ENCODE measurements at regions not wholly inside any gene's neighbourhood (a gene's known extent, or its start where the extent isn't known, plus 50 kb on each side); places are given as distances from the start of the nearest gene placed in this dataset.

- ATAC-seq = no peak
- no peak overlapping the region for H3K27ac ChIP-seq (ENCODE audit: low read depth, low read length)
These were observed 517.2 kb upstream of the CNTNAP2 start for GRCh38 chr7:145599376-145599775.

More at GRCh38 chr7:145599376-145599775, 517.2 kb upstream of the CNTNAP2 start:
- Histone ChIP-seq H3K9me3 (ENCODE audit: control insufficient read depth in 1 of 2, insufficient read depth in 1 of 2, low read depth in 1 of 2, low read length in 2 of 2) (peaks cover 16 to 22% of the 10 kb centered on the region in 2 experiments; a peak in 2 of 4 replicates), H3K4me2 (ENCODE audit: low read length) (no peak overlapping the region), H3K27me3 (ENCODE audit: insufficient read depth, low read length) (no peaks in the 10 kb centered on the region), H3K9ac (ENCODE audit: low read length) (no peak overlapping the region), H3K4me1 (ENCODE audit: control insufficient read depth in 1 of 2, insufficient read depth in 2 of 2, low read length in 2 of 2) (no peaks in the 10 kb centered on the region), H3K9me2 (ENCODE audit: insufficient read depth) (no peaks in the 10 kb centered on the region), H3K36me3 (ENCODE audit: control insufficient read depth in 1 of 2, insufficient read depth in 2 of 2, low read length in 2 of 2) (no peaks in the 10 kb centered on the region), H4K20me1 (ENCODE audit: insufficient read depth) (no peaks in the 10 kb centered on the region), H3K79me2 (ENCODE audit: insufficient read depth, low read length) (no peaks in the 10 kb centered on the region), H3K4me3 (replicated peaks in 1 of 2; ENCODE audit: low read depth in 1 of 2, low read length in 2 of 2) (no peak overlapping the region), H2AFZ (ENCODE audit: low read depth, low read length, poor library complexity, severe bottlenecking) (no peak overlapping the region)
- RAD21 ChIA-PET (ENCODE audit: low non-redundant PET in 1 of 2, low total read pairs in 2 of 2, uncharacterized antibody in 2 of 2, unreplicated experiment in 2 of 2) = no interaction called here
- no peak for DNase-seq (ENCODE audit: low read depth, low spot score)
- CTCF ChIA-PET = no interaction called here
- no TSS peak for BruUV-seq (replicated peaks)
- TF ChIP-seq FOSL1 (IDR thresholded peaks at IDR 0.05; ENCODE audit: low read depth) (no peak), EZH2 (IDR thresholded peaks at IDR 0.05) (no peak), RAD21 (IDR thresholded peaks at IDR 0.05; ENCODE audit: low read depth) (no peak), ZBTB33 (IDR thresholded peaks at IDR 0.05; ENCODE audit: extremely low read depth, insufficient replicate concordance, low read length) (no peak), ZFX (IDR thresholded peaks at IDR 0.05) (no peak), CTCF (IDR thresholded peaks at IDR 0.05 in 2 of 3, conservative IDR thresholded peaks at IDR 0.05 in 1 of 3; ENCODE audit: borderline replicate concordance in 1 of 3, insufficient read depth in 1 of 3, low read depth in 2 of 3, low read length in 2 of 3) (no peak), ZNF274 (IDR thresholded peaks at IDR 0.05; ENCODE audit: low read depth, low read length) (no peak), REST (IDR thresholded peaks at IDR 0.05; ENCODE audit: low read depth) (no peak), TCF7L2 (IDR thresholded peaks at IDR 0.05; ENCODE audit: borderline replicate concordance, extremely low read depth, insufficient read depth, insufficient read length) (no peak), POLR2A (IDR thresholded peaks at IDR 0.05; ENCODE audit: borderline replicate concordance, extremely low read depth, insufficient read depth, insufficient read length) (no peak), EZH2phosphoT487 (IDR thresholded peaks at IDR 0.05; ENCODE audit: borderline replicate concordance) (no peak), MAX (IDR thresholded peaks at IDR 0.05) (no peak), POLR2AphosphoS5 (IDR thresholded peaks at IDR 0.05; ENCODE audit: low read depth, low read length) (no peak), JUND (IDR thresholded peaks at IDR 0.05) (no peak), YY1 (IDR thresholded peaks at IDR 0.05; ENCODE audit: extremely low read depth, insufficient replicate concordance, low read depth, low read length) (no peak)
- intact Hi-C loops (cut with micrococcal nuclease) = no loop called here
- POLR2A ChIA-PET = no interaction called here

All from HCT116 (cell line).